GM12875 (cell line): ENCODE measurements at regions not wholly inside any gene's neighbourhood (a gene's known extent, or its start where the extent isn't known, plus 50 kb on each side); places are given as distances from the start of the nearest gene placed in this dataset.

ENCODE experiments used
- H3K4me3 ChIP-seq: one replicate; pipeline ENCODE4 v1.5.1; 2011; ENCODE audit warnings: low read depth, low read length, control low read depth
- CTCF ChIP-seq: IDR thresholded peaks from 2 replicates; pipeline ENCODE4 v1.5.1; 2011; ENCODE audit warnings: low read depth, mild to moderate bottlenecking, control low read depth, inconsistent platforms, low read length, moderate library complexity, borderline replicate concordance; ENCODE audit not compliant: insufficient read depth

DNA sequence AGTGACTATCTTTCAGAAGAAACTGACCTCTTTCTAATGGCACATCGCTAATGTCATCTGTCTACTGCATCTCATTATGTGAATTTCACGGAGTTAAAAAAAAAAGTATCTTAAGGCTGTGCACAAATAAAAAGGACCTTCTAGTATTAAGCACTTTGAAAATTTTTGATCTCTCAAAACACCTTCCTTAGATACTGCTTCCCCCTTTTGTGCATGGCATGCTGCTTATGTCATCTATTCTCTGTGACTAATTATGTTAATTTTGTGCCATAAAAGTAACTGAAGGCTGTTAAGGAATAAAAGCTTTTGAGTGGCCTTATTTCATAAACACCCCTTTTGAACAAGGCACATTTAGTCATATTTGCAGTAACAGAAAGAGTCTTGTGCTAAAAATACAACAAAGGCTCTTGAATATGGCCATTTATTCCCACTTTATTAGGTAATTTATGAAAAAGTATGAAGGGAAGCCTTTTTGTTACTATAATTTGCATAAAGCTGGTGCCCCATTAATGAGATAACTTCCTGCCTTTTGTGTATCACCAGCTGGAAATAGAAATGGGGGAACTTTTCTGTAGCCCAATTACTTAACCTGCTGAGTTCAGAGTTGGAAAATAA, 1412.0 kb upstream of the ZEB2 start:
- TF ChIP-seq CTCF: no peak
- no peak overlapping the region for H3K4me3 ChIP-seq

DNA sequence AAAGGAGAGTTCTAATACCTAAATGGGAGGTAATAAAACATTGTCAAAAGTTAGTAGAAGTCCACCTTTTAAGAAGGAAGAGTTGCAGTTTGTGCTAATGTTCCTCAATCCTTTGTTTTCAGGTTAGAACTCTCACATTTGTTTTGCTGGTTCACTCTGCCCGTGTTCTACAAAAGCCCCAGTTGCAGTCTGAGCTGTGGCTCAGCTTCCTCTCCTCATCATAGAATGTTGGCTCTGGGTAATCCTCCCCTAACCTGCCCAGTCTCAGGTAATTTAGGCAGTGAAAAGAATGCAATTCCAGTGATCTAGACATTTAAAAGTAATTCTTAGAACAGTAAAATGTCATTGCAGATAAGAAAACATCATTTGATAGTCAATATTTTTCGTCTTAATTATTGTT, 1410.4 kb upstream of the ZEB2 start:
- H3K4me3 ChIP-seq: no peak overlapping the region
- no peak for TF ChIP-seq CTCF

- no peak for TF ChIP-seq CTCF
Measured at GRCh38 chr2:145927131-145927950, 1407.4 kb upstream of the ZEB2 start.

GRCh38 chr2:145925591-145925990, 1405.7 kb upstream of the ZEB2 start:
- H3K4me3 ChIP-seq: no peak overlapping the region
- TF ChIP-seq CTCF: no peak

More at GRCh38 chr2:145927131-145927950, 1407.4 kb upstream of the ZEB2 start:
- no peak overlapping the region for H3K4me3 ChIP-seq

DNA sequence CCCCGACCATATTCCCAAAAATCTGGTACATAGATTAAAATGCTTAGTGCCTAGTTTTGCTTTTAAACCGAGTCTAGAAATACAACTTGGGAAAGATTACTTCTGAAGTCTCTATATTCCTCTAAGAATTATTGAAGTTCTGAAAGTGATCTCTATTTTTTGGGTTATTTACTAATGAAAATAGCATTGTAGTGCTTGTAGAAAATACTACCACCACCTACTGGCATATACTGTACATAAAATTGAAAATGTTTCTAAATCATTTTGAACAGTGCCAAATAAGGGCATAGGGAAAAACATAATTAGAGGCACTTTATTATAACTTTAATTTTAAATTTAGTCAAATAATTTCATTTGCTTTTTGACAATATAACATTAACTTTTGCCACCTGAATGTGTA, 1399.6 kb upstream of the ZEB2 start:
- H3K4me3 ChIP-seq: no peak overlapping the region
- no peak for TF ChIP-seq CTCF

DNA sequence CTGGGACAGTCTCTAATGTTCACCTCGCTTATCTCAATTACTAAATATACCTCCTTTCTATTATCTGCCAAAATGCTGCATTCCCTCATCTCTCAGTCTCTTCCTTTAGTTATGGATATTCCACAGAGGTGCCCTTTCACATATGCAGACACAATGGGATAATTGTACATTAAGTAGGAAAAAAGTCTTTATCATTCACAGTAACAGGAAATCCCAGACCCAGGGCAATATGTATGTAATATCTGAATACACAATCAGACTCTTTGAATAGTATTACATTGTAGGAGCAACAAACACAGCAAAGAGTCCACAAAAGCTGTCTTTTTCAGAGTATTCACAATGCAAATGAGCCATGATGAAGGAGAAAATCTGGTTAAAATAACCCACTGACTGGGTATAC, 1399.0 kb upstream of the ZEB2 start:
- no peak for TF ChIP-seq CTCF
- no peak overlapping the region for H3K4me3 ChIP-seq

- H3K4me3 ChIP-seq: no peak overlapping the region
- no peak for TF ChIP-seq CTCF
Measured at GRCh38 chr2:145916799-145917198, 1396.9 kb upstream of the ZEB2 start.
